GM23338 (cell line): ENCODE measurements at regions not wholly inside any gene's neighbourhood (a gene's known extent, or its start where the extent isn't known, plus 50 kb on each side); places are given as distances from the start of the nearest gene placed in this dataset.

ENCODE experiments used
- ATAC-seq: fragments of 200-7000 bp; cut with Tn5 transposase; 3 replicates; pipeline ENCODE4 v1.9.1; 2020
- DNase-seq: peaks from one replicate; pipeline ENCODE4 v3.0.0-alpha.2; 2015; ENCODE audit warnings: low spot score
- H2AFZ ChIP-seq: fragments of 200-600 bp; sonication (generic); 2 replicates; pipeline ENCODE4 v1.8.0; 2016; ENCODE audit warnings: antibody characterized with exemption, mild to moderate bottlenecking, moderate library complexity
- H3F3A ChIP-seq: fragments of 200-600 bp; sonication (generic); replicated peaks from 2 replicates; pipeline ENCODE4 v1.8.0; 2017; ENCODE audit warnings: antibody characterized with exemption, mixed run types, low read depth
- H3K27ac ChIP-seq: fragments of 200-600 bp; sonication (generic); 2 replicates; pipeline ENCODE4 v1.6.1; 2016; ENCODE audit warnings: low read depth
- H3K27me3 ChIP-seq: fragments of 200-600 bp; sonication (generic); 2 replicates; pipeline ENCODE4 v1.8.0; 2016; ENCODE audit warnings: mild to moderate bottlenecking, mixed run types, moderate library complexity; ENCODE audit not compliant: insufficient read depth
- H3K36me3 ChIP-seq: fragments of 200-600 bp; sonication (generic); 2 replicates; pipeline ENCODE4 v1.8.0; 2016; ENCODE audit warnings: mild to moderate bottlenecking; ENCODE audit not compliant: insufficient read depth
- H3K4me1 ChIP-seq: fragments of 200-600 bp; sonication (generic); 2 replicates; pipeline ENCODE4 v1.8.0; 2016; ENCODE audit warnings: mild to moderate bottlenecking, moderate library complexity; ENCODE audit not compliant: insufficient read depth
- H3K4me2 ChIP-seq: fragments of 200-600 bp; sonication (generic); 2 replicates; pipeline ENCODE4 v1.7.1; 2017; ENCODE audit warnings: mixed run types
- H3K4me3 ChIP-seq: fragments of 200-600 bp; sonication (generic); 2 replicates; pipeline ENCODE4 v1.6.1; 2016; ENCODE audit warnings: mixed run types
- H3K79me2 ChIP-seq: fragments of 200-600 bp; sonication (generic); replicated peaks from 2 replicates; pipeline ENCODE4 v1.8.0; 2017; ENCODE audit warnings: mild to moderate bottlenecking; ENCODE audit not compliant: insufficient read depth
- H3K9me2 ChIP-seq: fragments of 200-600 bp; sonication (generic); 2 replicates; pipeline ENCODE4 v1.8.0; 2017; ENCODE audit not compliant: insufficient read depth
- H4K20me1 ChIP-seq: fragments of 200-600 bp; sonication (generic); replicated peaks from 2 replicates; pipeline ENCODE4 v1.8.0; 2017; ENCODE audit warnings: mild to moderate bottlenecking; ENCODE audit not compliant: insufficient read depth
- H3K27ac Mint-ChIP-seq: 2 replicates; pipeline ENCODE4 v1.8.0; 2020; ENCODE audit warnings: inconsistent platforms, mild to moderate bottlenecking, moderate library complexity, mixed read lengths
- H3K27me3 Mint-ChIP-seq: 3 replicates; pipeline ENCODE4 v1.8.0; 2022; ENCODE audit warnings: low read depth, mild to moderate bottlenecking, moderate library complexity, mixed read lengths, inconsistent platforms; ENCODE audit not compliant: insufficient read depth, poor library complexity
- H3K36me3 Mint-ChIP-seq: 3 replicates; pipeline ENCODE4 v1.8.0; 2021; ENCODE audit warnings: low read depth, mild to moderate bottlenecking, inconsistent platforms, moderate library complexity, mixed read lengths
- H3K4me1 Mint-ChIP-seq: 3 replicates; pipeline ENCODE4 v1.8.0; 2020; ENCODE audit warnings: mild to moderate bottlenecking, inconsistent platforms, mixed read lengths
- H3K4me3 Mint-ChIP-seq: 3 replicates; pipeline ENCODE4 v1.8.0; 2021; ENCODE audit warnings: moderate library complexity, mild to moderate bottlenecking, inconsistent platforms, mixed read lengths
- H3K9me3 Mint-ChIP-seq: 3 replicates; pipeline ENCODE4 v1.8.0; 2020; ENCODE audit warnings: moderate library complexity, mild to moderate bottlenecking, inconsistent platforms, mixed read lengths
- CREB1 ChIP-seq: fragments of 250-450 bp; sonication (Bioruptor Pico); IDR thresholded peaks from 2 replicates; pipeline ENCODE4 v1.5.0; 2020; ENCODE audit warnings: low read depth, mild to moderate bottlenecking, moderate library complexity
- EZH2 ChIP-seq: fragments of 200-600 bp; sonication (generic); IDR thresholded peaks from one replicate; pipeline ENCODE4 v1.8.0; 2017; ENCODE audit warnings: antibody characterized with exemption, mild to moderate bottlenecking, low read depth; ENCODE audit not compliant: unreplicated experiment
- EZH2phosphoT487 ChIP-seq: fragments of 200-600 bp; sonication (generic); IDR thresholded peaks from one replicate; pipeline ENCODE4 v1.8.1; 2018; ENCODE audit warnings: antibody characterized with exemption; ENCODE audit not compliant: unreplicated experiment
- JUNB ChIP-seq: IDR thresholded peaks from one replicate; pipeline ENCODE4 v1.6.1; 2016; ENCODE audit warnings: antibody characterized with exemption; ENCODE audit not compliant: unreplicated experiment
- NANOG ChIP-seq: IDR thresholded peaks from 2 replicates; pipeline ENCODE4 v1.6.1; 2016; ENCODE audit warnings: antibody characterized with exemption, borderline replicate concordance
- POLR2AphosphoS5 ChIP-seq: IDR thresholded peaks from 2 replicates; pipeline ENCODE4 v1.6.1; 2016; ENCODE audit warnings: antibody characterized with exemption, low read depth
- STAT1 ChIP-seq: IDR thresholded peaks from one replicate; pipeline ENCODE4 v1.6.1; 2016; ENCODE audit warnings: antibody characterized with exemption; ENCODE audit not compliant: unreplicated experiment
- ZNF114 ChIP-seq: fragments of 250-450 bp; sonication (Bioruptor Pico); IDR thresholded peaks from 2 replicates; pipeline ENCODE4 v1.5.0; 2020; ENCODE audit warnings: mild to moderate bottlenecking, moderate library complexity
- ZNF331 ChIP-seq: fragments of 250-450 bp; sonication (Bioruptor Pico); IDR thresholded peaks from 2 replicates; pipeline ENCODE4 v1.5.0; 2020; ENCODE audit warnings: low read depth, mild to moderate bottlenecking, moderate library complexity
- TF ChIP-seq, protein P1 (sequence below): fragments of 250-450 bp; sonication (Bioruptor Pico); IDR thresholded peaks from 2 replicates; pipeline ENCODE4 v1.5.0; 2020; ENCODE audit warnings: mild to moderate bottlenecking, moderate library complexity
- TF ChIP-seq, protein P2 (sequence below): IDR thresholded peaks from one replicate; pipeline ENCODE4 v1.6.1; 2018; ENCODE audit warnings: antibody characterized with exemption; ENCODE audit not compliant: unreplicated experiment
- TF ChIP-seq, protein P3 (sequence below): IDR thresholded peaks from 2 replicates; pipeline ENCODE4 v1.6.1; 2016; ENCODE audit warnings: antibody characterized with exemption
- TF ChIP-seq, protein P4 (sequence below), 2 experiments: fragments of 200-600 bp in 1 of 2; sonication (generic) in 1 of 2; conservative IDR thresholded peaks; 2 replicates each; pipeline versions ENCODE4 v1.5.1 to v1.6.1; 2016 to 2017; ENCODE audit warnings: antibody characterized with exemption in 2 of 2, low read depth in 2 of 2, mild to moderate bottlenecking in 2 of 2, moderate library complexity in 1 of 2

DNA sequence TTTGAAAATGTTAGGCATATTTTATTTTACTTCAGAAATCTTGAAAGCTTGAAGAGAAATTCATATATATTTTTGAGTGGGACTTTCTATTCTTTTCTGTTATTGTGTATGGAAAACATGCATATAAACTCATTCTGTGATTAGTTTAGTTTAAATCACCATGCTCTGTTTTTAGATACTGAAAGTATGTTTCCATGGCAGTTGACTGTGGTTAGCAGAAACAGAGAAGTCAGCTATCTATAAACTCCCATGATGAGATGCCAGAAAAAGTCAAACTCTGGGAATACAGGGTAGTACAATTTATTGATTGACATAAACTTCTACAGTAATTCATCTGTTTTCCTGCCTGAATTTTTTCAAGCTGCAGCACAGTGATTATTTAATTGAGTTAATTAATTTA is 905.3 kb upstream of the VRK2 start:
- H3K27ac ChIP-seq, result no peak overlapping the region
- no peaks in the 10 kb centered on the region; the same call in 1 of the 2 replicates for H3K9me2 ChIP-seq
- no peaks in the 10 kb centered on the region for H3F3A ChIP-seq
- TF ChIP-seq POLR2AphosphoS5 (no peak), ZNF114 (CRISPR knock-in tag) (no peak), CREB1 (CRISPR knock-in tag) (no peak), EZH2phosphoT487 (no peak), STAT1 (no peak), ZNF331 (CRISPR knock-in tag) (no peak), JUNB (no peak), EZH2 (no peak), NANOG (no peak)
- TF ChIP-seq, protein P1, sequence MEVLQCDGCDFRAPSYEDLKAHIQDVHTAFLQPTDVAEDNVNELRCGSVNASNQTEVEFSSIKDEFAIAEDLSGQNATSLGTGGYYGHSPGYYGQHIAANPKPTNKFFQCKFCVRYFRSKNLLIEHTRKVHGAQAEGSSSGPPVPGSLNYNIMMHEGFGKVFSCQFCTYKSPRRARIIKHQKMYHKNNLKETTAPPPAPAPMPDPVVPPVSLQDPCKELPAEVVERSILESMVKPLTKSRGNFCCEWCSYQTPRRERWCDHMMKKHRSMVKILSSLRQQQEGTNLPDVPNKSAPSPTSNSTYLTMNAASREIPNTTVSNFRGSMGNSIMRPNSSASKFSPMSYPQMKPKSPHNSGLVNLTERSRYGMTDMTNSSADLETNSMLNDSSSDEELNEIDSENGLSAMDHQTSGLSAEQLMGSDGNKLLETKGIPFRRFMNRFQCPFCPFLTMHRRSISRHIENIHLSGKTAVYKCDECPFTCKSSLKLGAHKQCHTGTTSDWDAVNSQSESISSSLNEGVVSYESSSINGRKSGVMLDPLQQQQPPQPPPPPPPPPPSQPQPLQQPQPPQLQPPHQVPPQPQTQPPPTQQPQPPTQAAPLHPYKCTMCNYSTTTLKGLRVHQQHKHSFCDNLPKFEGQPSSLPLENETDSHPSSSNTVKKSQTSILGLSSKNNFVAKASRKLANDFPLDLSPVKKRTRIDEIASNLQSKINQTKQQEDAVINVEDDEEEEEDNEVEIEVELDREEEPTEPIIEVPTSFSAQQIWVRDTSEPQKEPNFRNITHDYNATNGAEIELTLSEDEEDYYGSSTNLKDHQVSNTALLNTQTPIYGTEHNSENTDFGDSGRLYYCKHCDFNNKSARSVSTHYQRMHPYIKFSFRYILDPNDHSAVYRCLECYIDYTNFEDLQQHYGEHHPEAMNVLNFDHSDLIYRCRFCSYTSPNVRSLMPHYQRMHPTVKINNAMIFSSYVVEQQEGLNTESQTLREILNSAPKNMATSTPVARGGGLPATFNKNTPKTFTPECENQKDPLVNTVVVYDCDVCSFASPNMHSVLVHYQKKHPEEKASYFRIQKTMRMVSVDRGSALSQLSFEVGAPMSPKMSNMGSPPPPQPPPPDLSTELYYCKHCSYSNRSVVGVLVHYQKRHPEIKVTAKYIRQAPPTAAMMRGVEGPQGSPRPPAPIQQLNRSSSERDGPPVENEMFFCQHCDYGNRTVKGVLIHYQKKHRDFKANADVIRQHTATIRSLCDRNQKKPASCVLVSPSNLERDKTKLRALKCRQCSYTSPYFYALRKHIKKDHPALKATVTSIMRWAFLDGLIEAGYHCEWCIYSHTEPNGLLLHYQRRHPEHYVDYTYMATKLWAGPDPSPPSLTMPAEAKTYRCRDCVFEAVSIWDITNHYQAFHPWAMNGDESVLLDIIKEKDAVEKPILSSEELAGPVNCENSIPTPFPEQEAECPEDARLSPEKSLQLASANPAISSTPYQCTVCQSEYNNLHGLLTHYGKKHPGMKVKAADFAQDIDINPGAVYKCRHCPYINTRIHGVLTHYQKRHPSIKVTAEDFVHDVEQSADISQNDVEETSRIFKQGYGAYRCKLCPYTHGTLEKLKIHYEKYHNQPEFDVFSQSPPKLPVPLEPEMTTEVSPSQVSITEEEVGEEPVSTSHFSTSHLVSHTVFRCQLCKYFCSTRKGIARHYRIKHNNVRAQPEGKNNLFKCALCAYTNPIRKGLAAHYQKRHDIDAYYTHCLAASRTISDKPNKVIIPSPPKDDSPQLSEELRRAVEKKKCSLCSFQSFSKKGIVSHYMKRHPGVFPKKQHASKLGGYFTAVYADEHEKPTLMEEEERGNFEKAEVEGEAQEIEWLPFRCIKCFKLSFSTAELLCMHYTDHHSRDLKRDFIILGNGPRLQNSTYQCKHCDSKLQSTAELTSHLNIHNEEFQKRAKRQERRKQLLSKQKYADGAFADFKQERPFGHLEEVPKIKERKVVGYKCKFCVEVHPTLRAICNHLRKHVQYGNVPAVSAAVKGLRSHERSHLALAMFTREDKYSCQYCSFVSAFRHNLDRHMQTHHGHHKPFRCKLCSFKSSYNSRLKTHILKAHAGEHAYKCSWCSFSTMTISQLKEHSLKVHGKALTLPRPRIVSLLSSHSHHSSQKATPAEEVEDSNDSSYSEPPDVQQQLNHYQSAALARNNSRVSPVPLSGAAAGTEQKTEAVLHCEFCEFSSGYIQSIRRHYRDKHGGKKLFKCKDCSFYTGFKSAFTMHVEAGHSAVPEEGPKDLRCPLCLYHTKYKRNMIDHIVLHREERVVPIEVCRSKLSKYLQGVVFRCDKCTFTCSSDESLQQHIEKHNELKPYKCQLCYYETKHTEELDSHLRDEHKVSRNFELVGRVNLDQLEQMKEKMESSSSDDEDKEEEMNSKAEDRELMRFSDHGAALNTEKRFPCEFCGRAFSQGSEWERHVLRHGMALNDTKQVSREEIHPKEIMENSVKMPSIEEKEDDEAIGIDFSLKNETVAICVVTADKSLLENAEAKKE (CRISPR knock-in tag), result no peak
- TF ChIP-seq, protein P2, sequence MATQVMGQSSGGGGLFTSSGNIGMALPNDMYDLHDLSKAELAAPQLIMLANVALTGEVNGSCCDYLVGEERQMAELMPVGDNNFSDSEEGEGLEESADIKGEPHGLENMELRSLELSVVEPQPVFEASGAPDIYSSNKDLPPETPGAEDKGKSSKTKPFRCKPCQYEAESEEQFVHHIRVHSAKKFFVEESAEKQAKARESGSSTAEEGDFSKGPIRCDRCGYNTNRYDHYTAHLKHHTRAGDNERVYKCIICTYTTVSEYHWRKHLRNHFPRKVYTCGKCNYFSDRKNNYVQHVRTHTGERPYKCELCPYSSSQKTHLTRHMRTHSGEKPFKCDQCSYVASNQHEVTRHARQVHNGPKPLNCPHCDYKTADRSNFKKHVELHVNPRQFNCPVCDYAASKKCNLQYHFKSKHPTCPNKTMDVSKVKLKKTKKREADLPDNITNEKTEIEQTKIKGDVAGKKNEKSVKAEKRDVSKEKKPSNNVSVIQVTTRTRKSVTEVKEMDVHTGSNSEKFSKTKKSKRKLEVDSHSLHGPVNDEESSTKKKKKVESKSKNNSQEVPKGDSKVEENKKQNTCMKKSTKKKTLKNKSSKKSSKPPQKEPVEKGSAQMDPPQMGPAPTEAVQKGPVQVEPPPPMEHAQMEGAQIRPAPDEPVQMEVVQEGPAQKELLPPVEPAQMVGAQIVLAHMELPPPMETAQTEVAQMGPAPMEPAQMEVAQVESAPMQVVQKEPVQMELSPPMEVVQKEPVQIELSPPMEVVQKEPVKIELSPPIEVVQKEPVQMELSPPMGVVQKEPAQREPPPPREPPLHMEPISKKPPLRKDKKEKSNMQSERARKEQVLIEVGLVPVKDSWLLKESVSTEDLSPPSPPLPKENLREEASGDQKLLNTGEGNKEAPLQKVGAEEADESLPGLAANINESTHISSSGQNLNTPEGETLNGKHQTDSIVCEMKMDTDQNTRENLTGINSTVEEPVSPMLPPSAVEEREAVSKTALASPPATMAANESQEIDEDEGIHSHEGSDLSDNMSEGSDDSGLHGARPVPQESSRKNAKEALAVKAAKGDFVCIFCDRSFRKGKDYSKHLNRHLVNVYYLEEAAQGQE, result no peak
- TF ChIP-seq, protein P3, sequence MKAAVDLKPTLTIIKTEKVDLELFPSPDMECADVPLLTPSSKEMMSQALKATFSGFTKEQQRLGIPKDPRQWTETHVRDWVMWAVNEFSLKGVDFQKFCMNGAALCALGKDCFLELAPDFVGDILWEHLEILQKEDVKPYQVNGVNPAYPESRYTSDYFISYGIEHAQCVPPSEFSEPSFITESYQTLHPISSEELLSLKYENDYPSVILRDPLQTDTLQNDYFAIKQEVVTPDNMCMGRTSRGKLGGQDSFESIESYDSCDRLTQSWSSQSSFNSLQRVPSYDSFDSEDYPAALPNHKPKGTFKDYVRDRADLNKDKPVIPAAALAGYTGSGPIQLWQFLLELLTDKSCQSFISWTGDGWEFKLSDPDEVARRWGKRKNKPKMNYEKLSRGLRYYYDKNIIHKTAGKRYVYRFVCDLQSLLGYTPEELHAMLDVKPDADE, result no peak
- TF ChIP-seq, protein P4, sequence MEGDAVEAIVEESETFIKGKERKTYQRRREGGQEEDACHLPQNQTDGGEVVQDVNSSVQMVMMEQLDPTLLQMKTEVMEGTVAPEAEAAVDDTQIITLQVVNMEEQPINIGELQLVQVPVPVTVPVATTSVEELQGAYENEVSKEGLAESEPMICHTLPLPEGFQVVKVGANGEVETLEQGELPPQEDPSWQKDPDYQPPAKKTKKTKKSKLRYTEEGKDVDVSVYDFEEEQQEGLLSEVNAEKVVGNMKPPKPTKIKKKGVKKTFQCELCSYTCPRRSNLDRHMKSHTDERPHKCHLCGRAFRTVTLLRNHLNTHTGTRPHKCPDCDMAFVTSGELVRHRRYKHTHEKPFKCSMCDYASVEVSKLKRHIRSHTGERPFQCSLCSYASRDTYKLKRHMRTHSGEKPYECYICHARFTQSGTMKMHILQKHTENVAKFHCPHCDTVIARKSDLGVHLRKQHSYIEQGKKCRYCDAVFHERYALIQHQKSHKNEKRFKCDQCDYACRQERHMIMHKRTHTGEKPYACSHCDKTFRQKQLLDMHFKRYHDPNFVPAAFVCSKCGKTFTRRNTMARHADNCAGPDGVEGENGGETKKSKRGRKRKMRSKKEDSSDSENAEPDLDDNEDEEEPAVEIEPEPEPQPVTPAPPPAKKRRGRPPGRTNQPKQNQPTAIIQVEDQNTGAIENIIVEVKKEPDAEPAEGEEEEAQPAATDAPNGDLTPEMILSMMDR (conservative IDR thresholded peaks at IDR 0.05; ENCODE audit: low read depth in 2 of 2), result no peak
- H3K4me2 ChIP-seq, result no peak overlapping the region
- H3K27me3 ChIP-seq, result no peaks in the 10 kb centered on the region
- Mint-ChIP-seq H3K27me3 (no peaks in the 10 kb centered on the region), H3K36me3 (no peaks in the 10 kb centered on the region; the same call in 2 of the 3 replicates), H3K4me3 (no peak overlapping the region), H3K9me3 (no peaks in the 10 kb centered on the region), H3K27ac (no peak overlapping the region), H3K4me1 (peaks cover 2% of the 10 kb centered on the region; the same call in 1 of the 3 replicates)
- H3K36me3 ChIP-seq, result no peaks in the 10 kb centered on the region
- no peaks in the 10 kb centered on the region for H4K20me1 ChIP-seq
- no peak overlapping the region for H3K4me3 ChIP-seq
- DNase-seq, result no peak
- no peak for ATAC-seq
- no peak overlapping the region for H2AFZ ChIP-seq
- H3K4me1 ChIP-seq, result no peaks in the 10 kb centered on the region
- no peaks in the 10 kb centered on the region for H3K79me2 ChIP-seq
